ENCODE measurements at regions not wholly inside any gene's neighbourhood (a gene's known extent, or its start where the extent isn't known, plus 50 kb on each side); places are given as distances from the start of the nearest gene placed in this dataset.

GRCh38 chr14:58947156-58947555 is 241.3 kb upstream of the DAAM1 start:
- no peaks in the 10 kb centered on the region for H4K20me1 ChIP-seq (ENCODE audit: insufficient read depth)
- H3K36me3 ChIP-seq (ENCODE audit: insufficient read depth, low read length), result no peaks in the 10 kb centered on the region
- no peaks in the 10 kb centered on the region for H3K9me3 ChIP-seq (ENCODE audit: low read length)
- H3K27ac ChIP-seq (ENCODE audit: low read length), result peak overlapping the region; percentile 97
- no peaks in the 10 kb centered on the region for H3K9me2 ChIP-seq (ENCODE audit: insufficient read depth, low read length)
- no peak overlapping the region for H3K4me2 ChIP-seq (ENCODE audit: low read length)
- H2AFZ ChIP-seq (ENCODE audit: low read depth, low read length), result no peak overlapping the region
- no peaks in the 10 kb centered on the region for H3K79me2 ChIP-seq (replicated peaks; ENCODE audit: insufficient read depth, low read length)
- H3K27me3 ChIP-seq (ENCODE audit: insufficient read depth, low read depth, low read length), result no peaks in the 10 kb centered on the region
- peaks cover 15% of the 10 kb centered on the region for H3F3A ChIP-seq (ENCODE audit: insufficient read depth, low read length, poor library complexity, severe bottlenecking)
- H3K4me3 ChIP-seq (ENCODE audit: low read length), result peak overlapping the region; percentile 55
- H3K9ac ChIP-seq (ENCODE audit: low read length), result peak overlapping the region; percentile 71
- TF ChIP-seq POLR2AphosphoS5 (IDR thresholded peaks at IDR 0.05), result no peak
- TF ChIP-seq, protein P1, sequence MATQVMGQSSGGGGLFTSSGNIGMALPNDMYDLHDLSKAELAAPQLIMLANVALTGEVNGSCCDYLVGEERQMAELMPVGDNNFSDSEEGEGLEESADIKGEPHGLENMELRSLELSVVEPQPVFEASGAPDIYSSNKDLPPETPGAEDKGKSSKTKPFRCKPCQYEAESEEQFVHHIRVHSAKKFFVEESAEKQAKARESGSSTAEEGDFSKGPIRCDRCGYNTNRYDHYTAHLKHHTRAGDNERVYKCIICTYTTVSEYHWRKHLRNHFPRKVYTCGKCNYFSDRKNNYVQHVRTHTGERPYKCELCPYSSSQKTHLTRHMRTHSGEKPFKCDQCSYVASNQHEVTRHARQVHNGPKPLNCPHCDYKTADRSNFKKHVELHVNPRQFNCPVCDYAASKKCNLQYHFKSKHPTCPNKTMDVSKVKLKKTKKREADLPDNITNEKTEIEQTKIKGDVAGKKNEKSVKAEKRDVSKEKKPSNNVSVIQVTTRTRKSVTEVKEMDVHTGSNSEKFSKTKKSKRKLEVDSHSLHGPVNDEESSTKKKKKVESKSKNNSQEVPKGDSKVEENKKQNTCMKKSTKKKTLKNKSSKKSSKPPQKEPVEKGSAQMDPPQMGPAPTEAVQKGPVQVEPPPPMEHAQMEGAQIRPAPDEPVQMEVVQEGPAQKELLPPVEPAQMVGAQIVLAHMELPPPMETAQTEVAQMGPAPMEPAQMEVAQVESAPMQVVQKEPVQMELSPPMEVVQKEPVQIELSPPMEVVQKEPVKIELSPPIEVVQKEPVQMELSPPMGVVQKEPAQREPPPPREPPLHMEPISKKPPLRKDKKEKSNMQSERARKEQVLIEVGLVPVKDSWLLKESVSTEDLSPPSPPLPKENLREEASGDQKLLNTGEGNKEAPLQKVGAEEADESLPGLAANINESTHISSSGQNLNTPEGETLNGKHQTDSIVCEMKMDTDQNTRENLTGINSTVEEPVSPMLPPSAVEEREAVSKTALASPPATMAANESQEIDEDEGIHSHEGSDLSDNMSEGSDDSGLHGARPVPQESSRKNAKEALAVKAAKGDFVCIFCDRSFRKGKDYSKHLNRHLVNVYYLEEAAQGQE (IDR thresholded peaks at IDR 0.05; ENCODE audit: borderline replicate concordance), result no peak
- TF ChIP-seq MXI1 (conservative IDR thresholded peaks at IDR 0.05; ENCODE audit: poor library complexity, severe bottlenecking), result no peak
- TF ChIP-seq TAF1 (IDR thresholded peaks at IDR 0.05; ENCODE audit: low read depth), result no peak
- no peak for TF ChIP-seq SMC3 (conservative IDR thresholded peaks at IDR 0.05; ENCODE audit: poor library complexity)
- no peak for TF ChIP-seq EP300 (conservative IDR thresholded peaks at IDR 0.05; ENCODE audit: poor library complexity, severe bottlenecking)
- no peak for TF ChIP-seq RAD21 (conservative IDR thresholded peaks at IDR 0.05)
- TF ChIP-seq, protein P2, sequence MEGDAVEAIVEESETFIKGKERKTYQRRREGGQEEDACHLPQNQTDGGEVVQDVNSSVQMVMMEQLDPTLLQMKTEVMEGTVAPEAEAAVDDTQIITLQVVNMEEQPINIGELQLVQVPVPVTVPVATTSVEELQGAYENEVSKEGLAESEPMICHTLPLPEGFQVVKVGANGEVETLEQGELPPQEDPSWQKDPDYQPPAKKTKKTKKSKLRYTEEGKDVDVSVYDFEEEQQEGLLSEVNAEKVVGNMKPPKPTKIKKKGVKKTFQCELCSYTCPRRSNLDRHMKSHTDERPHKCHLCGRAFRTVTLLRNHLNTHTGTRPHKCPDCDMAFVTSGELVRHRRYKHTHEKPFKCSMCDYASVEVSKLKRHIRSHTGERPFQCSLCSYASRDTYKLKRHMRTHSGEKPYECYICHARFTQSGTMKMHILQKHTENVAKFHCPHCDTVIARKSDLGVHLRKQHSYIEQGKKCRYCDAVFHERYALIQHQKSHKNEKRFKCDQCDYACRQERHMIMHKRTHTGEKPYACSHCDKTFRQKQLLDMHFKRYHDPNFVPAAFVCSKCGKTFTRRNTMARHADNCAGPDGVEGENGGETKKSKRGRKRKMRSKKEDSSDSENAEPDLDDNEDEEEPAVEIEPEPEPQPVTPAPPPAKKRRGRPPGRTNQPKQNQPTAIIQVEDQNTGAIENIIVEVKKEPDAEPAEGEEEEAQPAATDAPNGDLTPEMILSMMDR (IDR thresholded peaks at IDR 0.05; ENCODE audit: poor library complexity, severe bottlenecking), result no peak
- no peak for TF ChIP-seq EZH2 (IDR thresholded peaks at IDR 0.05; ENCODE audit: borderline replicate concordance, insufficient read depth, low read length, poor library complexity, severe bottlenecking)

GRCh38 chr14:58947814-58948445 is 240.5 kb upstream of the DAAM1 start:
- TF ChIP-seq SMC3 (conservative IDR thresholded peaks at IDR 0.05; ENCODE audit: poor library complexity), result peak; percentile 78
- TF ChIP-seq RAD21 (conservative IDR thresholded peaks at IDR 0.05), result peak; percentile 80
- no peak for TF ChIP-seq EZH2 (IDR thresholded peaks at IDR 0.05; ENCODE audit: borderline replicate concordance, insufficient read depth, low read length, poor library complexity, severe bottlenecking)
- TF ChIP-seq, protein P2 (IDR thresholded peaks at IDR 0.05; ENCODE audit: poor library complexity, severe bottlenecking), result peak; percentile 80
- TF ChIP-seq EP300 (conservative IDR thresholded peaks at IDR 0.05; ENCODE audit: poor library complexity, severe bottlenecking), result peak; percentile 80
- TF ChIP-seq TAF1 (IDR thresholded peaks at IDR 0.05; ENCODE audit: low read depth), result no peak
- TF ChIP-seq, protein P1 (IDR thresholded peaks at IDR 0.05; ENCODE audit: borderline replicate concordance), result peak; percentile 95
- TF ChIP-seq MXI1 (conservative IDR thresholded peaks at IDR 0.05; ENCODE audit: poor library complexity, severe bottlenecking), result peak; percentile 22
- TF ChIP-seq POLR2AphosphoS5 (IDR thresholded peaks at IDR 0.05), result peak; percentile 56
- no peaks in the 10 kb centered on the region for H3K9me3 ChIP-seq (ENCODE audit: low read length)
- no peaks in the 10 kb centered on the region for H4K20me1 ChIP-seq (ENCODE audit: insufficient read depth)
- H3K79me2 ChIP-seq (replicated peaks; ENCODE audit: insufficient read depth, low read length), result no peaks in the 10 kb centered on the region
- no peaks in the 10 kb centered on the region for H3K36me3 ChIP-seq (ENCODE audit: insufficient read depth, low read length)
- peak overlapping the region; percentile 71 for H3K9ac ChIP-seq (ENCODE audit: low read length)
- H3K27ac ChIP-seq (ENCODE audit: low read length), result peak overlapping the region; percentile 97
- H3K9me2 ChIP-seq (ENCODE audit: insufficient read depth, low read length), result no peaks in the 10 kb centered on the region
- peak overlapping the region; percentile 55 for H3K4me3 ChIP-seq (ENCODE audit: low read length)
- peak overlapping the region; percentile 85 for H3K4me2 ChIP-seq (ENCODE audit: low read length)
- H3K27me3 ChIP-seq (ENCODE audit: insufficient read depth, low read depth, low read length), result no peaks in the 10 kb centered on the region
- no peak overlapping the region for H2AFZ ChIP-seq (ENCODE audit: low read depth, low read length)
- peaks cover 15% of the 10 kb centered on the region for H3F3A ChIP-seq (ENCODE audit: insufficient read depth, low read length, poor library complexity, severe bottlenecking)
